Sigmoid colon (tissue), 4 donors: ENCODE measurements at regions not wholly inside any gene's neighbourhood (a gene's known extent, or its start where the extent isn't known, plus 50 kb on each side); places are given as distances from the start of the nearest gene placed in this dataset.

Source experiments
- EP300 ChIP-seq, 4 donors: sonication (generic); formaldehyde crosslinking; IDR thresholded peaks; one replicate each; pipeline ENCODE4 v1.6.1; 2017; ENCODE audit warnings: antibody characterized with exemption in 4 of 4
- POLR2A ChIP-seq, 2 donors: fragments of 450-650 bp; IDR thresholded peaks; one replicate each; pipeline ENCODE4 v1.6.1; 2016; ENCODE audit warnings: antibody characterized with exemption in 2 of 2, mild to moderate bottlenecking in 2 of 2, moderate library complexity in 2 of 2
- TF ChIP-seq, protein P1 (sequence below), 4 experiments: fragments of 450-650 bp in 3 of 4; fragments of 200-600 bp in 1 of 4; IDR thresholded peaks; one replicate each; pipeline ENCODE4 v1.5.1; 2016 to 2019; ENCODE audit warnings: antibody characterized with exemption in 4 of 4, mild to moderate bottlenecking in 3 of 4, moderate library complexity in 2 of 4

DNA sequence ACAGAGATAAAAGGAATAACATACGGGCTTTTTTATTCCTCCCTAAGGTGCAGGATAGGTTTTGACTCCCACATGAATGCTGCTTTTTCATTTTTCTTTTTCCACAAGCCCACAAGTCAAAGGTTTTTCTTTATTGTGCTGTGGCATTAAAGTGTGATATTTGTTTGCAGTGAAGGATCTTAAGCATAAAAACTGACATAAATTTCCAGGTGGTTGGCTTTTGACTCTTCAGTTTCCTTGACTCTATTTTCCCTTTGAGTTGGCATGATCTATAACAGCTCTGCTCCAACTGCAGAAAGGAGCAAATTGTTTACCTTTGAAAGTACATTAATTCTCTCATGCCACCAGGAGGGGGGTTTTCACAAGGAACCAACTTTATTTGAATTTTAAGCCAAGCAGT is 326.2 kb upstream of the FAM98A start:
- TF ChIP-seq EP300 (IDR thresholded peaks at IDR 0.05) (no peak), POLR2A (IDR thresholded peaks at IDR 0.05) (no peak)
- TF ChIP-seq, protein P1, sequence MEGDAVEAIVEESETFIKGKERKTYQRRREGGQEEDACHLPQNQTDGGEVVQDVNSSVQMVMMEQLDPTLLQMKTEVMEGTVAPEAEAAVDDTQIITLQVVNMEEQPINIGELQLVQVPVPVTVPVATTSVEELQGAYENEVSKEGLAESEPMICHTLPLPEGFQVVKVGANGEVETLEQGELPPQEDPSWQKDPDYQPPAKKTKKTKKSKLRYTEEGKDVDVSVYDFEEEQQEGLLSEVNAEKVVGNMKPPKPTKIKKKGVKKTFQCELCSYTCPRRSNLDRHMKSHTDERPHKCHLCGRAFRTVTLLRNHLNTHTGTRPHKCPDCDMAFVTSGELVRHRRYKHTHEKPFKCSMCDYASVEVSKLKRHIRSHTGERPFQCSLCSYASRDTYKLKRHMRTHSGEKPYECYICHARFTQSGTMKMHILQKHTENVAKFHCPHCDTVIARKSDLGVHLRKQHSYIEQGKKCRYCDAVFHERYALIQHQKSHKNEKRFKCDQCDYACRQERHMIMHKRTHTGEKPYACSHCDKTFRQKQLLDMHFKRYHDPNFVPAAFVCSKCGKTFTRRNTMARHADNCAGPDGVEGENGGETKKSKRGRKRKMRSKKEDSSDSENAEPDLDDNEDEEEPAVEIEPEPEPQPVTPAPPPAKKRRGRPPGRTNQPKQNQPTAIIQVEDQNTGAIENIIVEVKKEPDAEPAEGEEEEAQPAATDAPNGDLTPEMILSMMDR (IDR thresholded peaks at IDR 0.05): no peak
